Activated CD4-positive, alpha-beta T cell treated with anti-CD3 and anti-CD28 coated beads, Interleukin-2, amount 50 U/mL, for 16 hours (primary cell): ENCODE measurements at regions not wholly inside any gene's neighbourhood (a gene's known extent, or its start where the extent isn't known, plus 50 kb on each side); places are given as distances from the start of the nearest gene placed in this dataset.

Experiments
- DNase-seq: peaks from one replicate; pipeline ENCODE4 v3.0.0-alpha.2; 2020

DNA sequence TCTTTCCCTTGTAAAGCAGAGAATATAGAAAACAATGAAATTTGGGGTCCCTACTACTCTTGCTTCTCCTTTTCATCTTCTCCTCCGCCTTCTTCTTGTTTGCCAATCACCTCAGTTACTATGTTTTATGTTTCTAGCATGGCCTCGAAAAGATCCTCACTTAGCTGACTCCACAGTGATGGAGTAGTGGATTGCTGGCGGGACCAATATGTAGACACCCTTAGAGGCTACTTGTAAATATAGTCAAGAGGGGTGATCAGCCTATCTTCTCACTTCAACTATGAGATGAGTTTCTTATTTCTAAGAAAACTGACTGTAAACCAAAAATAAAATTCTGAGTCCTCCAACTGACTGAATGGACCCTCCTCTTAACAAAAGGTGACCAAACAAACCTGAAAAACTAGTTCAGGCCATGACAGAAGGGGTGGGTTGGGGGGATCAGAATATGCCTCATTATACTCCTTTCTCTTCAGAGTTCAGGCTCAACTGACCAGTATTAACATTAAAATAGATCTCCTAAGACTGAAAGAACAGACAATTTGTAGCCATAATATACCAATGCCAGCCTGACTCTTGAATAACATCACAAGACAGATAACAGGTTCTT lies 829.0 kb downstream of the TLE4 start:
- DNase-seq: no peak

DNA sequence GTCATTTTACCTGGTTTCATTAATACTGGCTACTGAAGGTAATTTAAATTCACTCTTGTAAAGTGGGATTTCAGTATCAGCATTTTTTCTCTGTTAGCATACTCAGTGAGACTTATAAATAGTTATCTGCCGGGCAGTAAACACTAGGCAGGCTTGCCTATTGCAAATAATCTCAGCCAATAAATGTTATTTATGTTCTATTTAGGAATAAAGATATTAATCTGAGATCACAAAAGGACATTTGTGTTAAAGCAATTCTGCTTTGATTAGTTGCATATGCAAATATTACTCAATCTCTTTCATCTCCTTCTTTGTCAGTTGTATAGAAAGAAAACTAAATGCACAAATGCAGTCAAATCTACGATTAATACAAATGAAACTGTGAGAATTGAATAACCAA lies 827.8 kb downstream of the TLE4 start:
- DNase-seq: no peak

DNA sequence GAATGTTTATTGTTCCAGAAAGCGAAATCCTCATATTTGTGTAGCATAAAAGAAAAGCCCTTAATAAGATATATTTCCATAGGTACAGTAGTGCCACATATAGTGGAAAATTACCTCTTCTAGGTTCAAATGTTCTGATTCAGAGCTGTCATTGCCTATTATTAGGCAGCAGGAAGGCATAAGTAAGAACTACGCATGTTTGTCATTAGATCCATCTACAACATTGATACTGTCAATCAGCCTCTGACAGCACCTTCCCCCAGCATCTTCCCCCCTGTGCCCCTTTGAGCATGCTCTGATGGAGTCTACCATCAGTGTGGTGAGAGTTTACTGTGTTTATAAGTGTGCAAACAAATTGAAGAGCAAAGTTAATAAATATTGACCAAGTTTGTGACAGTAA lies 816.1 kb downstream of the TLE4 start:
- no peak for DNase-seq

DNA sequence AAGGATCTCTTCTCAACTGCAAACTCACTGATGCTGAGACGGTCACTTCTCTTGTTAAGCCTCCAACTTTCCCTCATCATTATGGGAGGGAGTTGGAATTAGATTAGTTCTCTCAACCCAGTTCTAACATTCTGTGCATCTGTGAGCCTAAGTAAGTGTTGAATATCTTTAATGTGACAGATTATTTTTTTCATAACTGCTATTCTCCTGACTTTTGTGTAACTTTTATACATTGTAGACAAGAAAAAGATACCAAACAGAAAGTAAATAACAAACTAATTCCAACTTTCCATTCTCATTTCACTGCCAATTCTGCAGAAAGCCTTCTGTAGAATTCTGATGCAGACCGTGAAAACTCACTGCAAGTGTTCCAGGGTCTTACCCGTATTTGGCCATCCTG lies 813.5 kb downstream of the TLE4 start:
- no peak for DNase-seq

DNA sequence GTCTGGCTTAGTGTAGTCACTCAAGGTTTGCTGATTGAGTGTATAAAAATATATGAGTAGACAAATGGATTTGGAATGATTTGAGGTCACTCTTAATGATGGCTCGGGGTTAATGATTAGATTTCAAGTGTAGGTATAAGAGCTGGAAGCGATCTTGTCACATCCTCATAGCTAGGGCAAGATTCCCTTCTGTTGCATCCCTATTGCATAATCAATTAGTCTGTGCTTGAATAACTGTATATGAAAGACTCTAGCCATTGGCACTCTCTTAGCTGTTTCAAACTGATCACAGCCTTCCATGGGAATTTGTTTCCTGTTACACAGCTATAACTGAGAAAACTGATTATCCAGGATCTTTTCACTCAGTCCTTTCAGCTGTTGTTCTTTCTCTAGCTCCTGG lies 811.6 kb downstream of the TLE4 start:
- DNase-seq: no peak

DNA sequence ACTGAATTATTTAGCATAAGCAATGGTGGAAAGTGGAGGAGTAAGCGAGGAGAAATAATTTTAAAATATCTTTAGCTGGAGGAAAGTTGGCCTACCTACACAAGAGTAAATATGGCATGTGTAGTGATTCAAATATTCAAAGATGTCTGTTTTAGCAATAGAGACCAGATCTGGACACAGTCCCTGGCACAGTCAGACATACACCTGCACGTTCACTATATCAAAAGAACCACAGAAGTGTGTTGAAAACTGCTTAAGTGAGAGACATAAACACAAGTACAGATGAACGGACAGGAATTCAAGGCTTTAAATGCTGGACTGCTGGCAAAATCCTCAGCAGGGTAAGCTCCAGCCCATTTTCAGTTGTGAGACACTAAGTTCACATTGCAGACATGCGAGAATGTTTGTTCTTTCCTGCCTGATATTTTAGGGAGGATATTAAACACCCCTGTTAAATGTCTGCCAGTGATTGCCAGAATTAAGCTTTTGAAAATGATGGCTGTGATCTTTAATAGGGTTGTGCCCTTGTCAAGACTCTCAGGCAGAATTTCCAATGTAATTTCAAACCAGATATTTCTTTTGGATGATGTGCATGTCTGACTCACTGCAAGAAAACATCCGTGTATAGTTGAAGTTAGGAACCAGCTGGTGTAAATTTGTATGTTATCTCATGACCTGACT lies 810.6 kb downstream of the TLE4 start:
- DNase-seq: no peak

DNA sequence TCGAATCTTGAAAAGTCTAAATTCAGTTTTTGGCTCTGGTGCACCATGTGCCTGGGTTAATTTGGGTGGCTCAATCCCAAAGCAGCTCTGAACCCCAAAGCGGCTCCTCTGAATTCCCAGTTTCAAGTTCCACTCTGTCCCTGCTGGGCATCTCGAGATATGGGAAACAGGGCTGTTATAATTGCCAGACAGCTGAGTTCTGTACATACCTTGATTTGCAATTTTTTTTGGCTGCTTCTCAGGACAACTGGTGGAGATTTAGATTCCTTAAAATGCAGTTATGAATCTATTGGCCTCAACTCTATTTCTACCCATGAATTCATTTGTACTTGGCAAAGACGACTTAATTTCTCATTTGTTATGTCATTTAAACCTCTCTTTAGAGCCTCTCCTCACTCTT lies 808.5 kb downstream of the TLE4 start:
- DNase-seq: no peak

DNA sequence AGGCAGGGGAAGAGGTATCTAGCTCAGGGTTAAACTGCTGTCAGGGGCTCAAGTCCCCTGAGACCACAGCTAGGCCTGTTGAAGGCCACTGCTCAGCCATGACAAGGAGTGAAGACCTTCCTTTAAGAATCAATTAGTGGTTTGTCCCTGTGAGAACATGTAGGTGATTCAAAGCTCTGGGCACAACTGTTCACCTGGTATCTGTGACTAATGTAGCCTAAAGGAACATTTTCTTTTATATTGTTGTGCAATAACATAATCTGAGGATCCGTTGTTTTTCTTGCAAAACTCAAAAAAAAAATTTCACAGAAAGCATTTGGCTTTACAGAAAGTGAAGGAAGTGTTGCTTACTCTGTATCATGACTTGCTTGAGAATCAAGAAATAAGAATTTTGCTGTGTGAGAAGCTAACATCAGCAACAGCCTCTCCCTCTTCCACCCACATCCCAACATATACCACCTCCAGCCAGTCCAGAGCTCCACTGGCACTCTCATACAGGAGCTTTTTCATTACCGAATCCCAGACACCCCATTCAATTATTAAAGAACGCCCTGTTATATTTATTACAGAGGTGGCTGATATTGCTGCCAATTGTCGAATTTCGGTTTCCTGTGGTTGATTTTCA lies 807.0 kb downstream of the TLE4 start:
- DNase-seq: no peak

DNA sequence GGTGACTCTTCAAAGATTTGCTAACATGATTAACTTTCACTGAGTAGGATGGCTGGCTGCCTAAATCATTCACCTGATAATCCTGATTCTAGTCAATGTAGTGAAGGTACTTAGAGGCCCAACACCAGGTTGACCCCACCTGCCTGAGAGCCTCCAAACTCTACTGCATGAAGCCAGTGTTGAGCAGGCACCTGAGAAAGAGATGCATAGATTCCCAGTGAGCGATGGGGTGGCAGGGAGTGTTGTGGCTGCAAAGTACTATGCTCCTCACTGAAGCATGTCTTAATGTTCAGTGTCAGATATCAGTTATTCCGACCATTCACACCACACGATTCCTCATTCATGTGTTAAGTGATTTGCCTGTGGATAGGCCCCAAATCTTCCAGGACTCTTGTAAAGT lies 804.4 kb downstream of the TLE4 start:
- DNase-seq: no peak

DNA sequence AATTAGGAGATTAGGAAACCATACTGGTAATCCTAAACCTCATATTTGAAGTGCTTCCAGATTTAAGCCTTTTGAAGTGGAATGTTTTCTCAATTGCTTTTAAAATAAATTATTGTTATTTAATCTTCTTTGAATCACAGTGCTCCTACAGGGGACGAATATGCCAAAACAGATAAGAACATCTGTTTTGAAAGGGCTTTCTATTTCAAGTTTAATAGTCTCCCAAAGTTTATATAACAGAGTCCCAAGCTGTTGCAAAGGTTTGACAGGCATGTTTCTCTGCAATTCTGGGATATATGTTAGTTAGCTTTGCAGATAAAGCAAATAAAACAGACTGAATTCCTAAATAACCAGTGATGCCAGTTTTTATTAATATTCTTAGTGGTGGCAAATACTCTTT lies 803.7 kb downstream of the TLE4 start:
- DNase-seq: no peak

DNA sequence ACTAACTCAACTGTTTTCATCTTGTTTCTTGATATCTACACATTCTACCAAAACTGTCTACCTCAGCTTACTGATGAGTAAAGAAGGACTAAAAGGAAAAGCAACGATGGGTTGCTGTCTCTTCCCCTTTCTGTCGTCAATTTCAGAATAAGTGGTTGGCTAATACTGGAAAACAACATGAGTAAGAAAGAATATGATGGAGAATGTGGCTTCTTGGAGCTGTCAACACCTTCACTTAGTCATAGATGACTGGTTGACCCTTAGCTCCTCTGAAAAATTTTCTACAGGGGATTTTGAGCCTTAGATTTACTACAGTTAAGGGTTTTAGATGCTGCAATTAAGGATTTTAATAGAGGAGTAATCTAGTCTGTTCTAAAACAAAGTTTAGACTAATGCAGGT lies 797.9 kb downstream of the TLE4 start:
- no peak for DNase-seq

DNA sequence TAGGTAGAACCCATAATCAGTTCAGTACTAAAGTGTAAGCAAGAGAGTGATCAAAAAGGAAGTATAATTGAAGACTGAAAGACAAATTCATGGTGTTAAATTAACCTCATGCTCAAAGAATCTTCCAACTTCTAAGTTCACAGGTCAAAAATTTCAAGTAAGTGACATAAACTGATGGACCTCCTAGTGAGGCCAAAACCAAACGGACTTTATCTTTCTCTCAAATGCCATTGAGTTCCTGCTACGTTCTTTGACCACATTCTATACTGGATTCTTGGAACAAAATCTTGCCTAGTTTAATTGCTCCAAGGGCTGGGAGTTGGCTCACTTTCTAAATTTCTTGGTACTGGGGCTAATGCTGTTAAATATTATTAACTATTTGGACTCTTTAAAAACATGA lies 794.9 kb downstream of the TLE4 start:
- DNase-seq: no peak

DNA sequence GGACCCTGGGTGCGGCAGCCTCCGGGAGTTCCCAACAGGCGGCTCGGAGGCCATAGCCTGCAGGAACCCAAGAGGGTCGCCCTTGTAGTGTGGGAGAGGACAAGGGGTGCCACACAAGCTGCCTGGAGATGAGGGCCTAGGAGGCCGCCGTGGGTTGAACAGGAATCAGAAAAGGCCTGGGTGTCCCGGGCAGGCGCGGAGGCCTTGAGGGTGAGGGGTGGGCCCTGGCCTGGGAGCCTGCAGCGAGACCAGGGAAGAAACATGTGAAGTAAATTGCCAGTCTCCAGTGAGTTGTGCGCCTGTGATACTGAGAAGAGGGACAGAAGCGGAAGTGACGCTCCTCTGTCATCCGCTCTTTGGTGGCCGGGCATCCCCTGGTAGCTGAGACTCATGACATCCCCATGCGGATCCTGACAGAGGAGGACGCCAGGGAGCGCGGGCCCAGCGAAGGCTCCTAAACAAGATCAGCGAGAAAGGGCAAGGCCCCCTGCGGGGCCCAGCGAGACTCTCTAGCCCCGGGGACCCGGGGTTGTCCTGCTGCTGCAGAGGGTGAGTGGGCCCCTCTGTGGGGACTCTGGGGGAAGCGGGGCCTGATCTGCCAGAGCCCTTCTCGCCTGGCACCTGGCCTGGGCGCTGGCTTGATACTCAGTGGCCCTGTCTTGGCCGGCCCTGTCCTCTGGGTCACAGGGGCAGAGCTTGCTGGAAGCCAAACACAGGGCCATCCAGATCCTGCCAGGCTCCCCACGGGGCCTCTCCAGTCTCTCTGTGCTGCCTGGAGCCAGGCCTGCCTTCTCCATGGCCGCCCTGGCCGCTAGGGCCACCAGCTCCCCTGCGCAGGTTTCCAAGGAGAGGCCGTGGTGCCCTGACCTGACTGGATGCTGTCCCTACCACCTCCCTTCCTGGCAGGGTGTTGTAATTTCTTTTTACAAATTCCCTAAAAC lies 788.4 kb downstream of the TLE4 start:
- DNase-seq: no peak

DNA sequence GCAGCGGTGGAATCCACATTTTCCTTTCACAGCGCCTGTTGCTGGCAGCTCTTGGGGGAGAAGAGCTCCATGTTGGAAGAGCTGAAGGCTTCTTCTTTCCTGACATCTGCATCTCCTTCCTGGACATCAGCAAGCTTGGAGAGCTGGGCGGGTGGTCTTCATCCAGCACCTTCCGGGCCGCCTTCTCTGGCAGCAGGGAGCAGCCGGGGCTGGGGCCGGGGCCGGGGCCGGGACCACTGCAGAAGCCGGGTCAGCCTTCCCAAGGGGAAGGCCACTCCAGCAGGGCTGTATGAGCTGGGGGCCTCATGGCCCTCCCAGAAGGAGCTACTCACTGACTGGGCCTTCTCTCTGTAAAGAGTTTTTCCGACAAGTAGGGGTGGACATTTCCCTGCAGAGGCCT lies 787.5 kb downstream of the TLE4 start:
- no peak for DNase-seq

DNA sequence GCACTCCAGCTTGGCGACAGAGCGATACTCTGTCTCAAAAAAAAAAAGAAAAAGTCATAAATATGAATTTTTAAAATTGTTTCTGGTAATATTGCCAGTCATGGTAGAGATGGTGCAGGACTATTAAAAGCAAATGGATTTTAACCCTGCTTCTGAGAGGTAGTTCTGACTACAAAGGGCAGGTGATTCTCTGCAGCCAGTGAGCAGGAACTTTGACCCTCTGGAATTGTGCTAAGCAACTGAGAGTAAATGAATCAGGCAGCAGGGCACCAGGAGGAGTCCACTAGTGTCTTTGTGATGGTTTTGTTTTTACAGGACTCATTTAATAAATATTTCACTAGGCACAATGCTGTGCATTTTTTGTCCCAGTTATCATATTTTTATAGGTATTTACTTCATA lies 781.2 kb downstream of the TLE4 start:
- DNase-seq: no peak

DNA sequence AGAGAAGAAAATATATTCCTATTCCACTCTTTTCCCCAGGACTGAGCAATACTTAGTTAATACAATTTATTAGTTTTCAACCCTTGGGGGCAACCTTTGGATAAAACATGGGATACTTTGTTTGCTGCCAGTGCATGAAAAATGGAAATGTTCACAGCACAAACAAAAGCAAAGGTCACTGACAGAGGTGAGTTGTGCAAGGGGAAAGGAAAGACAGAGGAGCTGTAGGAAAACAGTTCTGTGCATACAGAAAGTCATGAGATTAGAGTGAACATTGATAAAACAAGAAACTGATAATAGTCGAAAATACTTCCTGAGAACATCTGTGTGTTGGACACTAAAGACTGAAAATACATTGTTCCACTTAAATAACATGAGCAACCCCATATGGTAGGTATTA lies 779.8 kb downstream of the TLE4 start:
- DNase-seq: no peak

DNA sequence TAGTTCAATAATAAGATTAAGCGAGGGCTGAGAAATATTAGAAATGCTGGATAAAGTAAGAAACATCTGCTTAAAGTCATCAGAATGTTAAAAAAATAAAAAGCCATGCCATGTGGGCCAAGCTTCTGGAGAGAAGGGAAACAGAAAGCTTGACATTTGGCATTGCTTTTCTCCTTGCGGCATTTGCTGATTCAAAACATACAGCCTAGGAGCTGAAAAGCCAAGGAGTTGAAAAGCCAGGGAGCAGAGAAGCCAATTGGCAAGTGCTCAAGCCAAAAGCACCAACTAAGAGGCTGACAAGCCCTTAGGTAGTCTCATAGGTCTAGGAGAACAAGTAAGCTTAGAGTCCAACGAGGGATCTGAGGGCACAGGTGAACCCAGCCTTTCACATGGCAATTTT lies 754.3 kb downstream of the TLE4 start:
- no peak for DNase-seq

DNA sequence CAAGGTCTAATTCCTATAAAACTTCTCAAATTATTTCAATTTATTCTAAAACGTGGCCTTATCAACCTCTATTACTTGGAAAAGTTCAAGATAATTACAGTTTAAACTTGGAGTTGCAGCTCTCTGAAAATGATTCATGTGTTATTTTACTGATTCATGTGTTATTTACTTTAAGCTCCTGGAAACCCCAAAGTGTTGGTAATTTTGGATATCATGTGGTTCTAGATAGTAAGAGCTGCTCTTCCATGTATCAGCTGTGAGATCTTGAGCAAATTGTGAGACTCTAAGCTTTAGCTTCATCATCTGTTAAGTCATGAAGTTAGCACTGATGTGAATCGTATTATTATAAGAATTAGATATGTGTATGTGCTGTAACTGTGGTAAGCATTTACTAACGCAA lies 749.2 kb downstream of the TLE4 start:
- no peak for DNase-seq

DNA sequence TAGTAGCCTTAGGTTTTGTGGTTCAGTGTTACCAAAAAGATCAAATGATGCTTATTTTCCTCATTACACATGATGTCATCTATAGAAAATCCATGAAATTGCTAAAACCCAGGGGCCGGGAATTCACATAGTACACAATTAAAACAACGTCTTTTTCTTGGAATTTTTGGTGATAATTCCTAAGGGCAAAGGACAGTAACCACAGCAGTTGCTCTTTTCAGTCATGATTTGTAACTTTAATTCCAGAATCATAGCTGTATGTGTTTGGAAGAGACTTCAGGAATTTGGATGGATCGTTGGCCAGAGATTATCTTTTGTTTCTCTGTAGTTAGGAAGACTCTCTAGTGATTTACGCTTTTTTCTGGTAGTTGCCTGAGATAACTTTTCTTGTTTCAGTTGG lies 748.7 kb downstream of the TLE4 start:
- DNase-seq: no peak

DNA sequence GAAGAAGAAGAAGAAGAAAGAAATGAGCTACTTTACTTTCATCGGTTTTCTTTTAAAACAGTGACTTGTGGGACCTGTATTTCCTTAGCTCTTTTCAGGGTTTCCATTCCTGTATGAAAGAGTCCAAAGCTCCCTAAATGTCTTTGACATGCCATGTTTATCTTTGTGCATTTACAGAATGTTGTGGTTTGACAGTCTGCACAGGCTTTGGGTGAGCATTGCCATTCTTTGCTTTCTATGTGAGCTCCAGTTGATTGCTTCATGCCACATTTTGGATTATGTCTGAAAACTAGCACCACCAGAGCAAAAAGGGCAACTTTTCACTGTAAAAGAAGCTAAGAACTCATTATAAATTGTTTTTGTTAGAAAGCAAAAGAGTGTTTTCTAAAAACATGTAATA lies 733.4 kb downstream of the TLE4 start:
- no peak for DNase-seq

DNA sequence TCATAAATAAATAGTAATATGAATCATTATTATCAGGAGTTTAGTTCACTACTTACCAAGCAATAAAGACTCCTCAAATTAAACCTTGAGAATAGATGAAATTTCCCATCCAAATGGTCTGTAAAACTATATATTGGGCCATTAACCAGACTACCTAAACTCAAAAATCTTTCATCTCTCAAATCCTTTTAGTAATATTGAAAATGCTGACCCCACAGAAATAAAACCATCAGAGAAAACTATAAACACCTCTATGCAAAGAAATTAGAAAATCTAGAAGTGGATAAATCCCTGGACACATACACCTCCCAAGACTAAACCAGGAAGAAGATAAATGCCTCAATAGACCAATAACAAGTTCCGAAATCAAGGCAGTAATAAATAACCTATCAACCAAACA lies 723.2 kb downstream of the TLE4 start:
- no peak for DNase-seq

DNA sequence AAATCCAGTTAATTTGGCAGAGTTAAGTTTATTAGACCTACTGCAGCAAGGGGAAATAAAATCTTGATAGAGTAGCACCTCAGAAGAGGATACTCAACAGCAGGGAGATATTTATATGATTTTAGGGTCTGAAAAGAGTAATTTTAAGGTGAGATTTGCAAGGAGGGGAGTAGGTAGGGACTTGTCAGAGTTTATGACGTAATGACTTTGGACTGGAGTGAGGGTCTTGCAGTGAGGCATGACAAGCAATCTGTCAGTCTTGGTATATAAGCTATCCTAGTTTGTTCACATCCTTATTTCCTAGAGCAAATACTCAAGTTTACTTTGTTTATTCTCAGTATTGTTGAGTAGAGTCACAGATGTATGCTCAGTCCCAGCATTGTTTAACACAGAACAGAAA lies 722.6 kb downstream of the TLE4 start:
- DNase-seq: no peak

DNA sequence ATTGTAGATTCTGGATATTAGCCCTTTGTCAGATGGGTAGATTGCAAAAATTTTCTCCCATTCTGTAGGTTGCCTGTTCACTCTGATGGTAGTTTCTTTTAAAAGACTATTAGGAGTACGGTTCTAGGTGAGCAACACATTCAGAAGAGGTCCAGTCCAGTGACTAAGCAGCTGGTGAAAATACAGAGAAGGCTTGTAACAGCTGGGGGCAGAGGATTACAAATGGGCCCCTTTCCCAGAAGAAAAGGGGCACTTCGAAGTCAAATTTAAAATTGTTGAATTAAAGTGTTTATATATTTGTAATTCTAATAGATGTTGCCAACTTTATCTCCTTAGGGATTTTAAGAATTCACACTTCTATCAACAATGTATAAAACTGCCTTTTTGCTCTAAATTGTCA lies 720.5 kb downstream of the TLE4 start:
- DNase-seq: no peak

DNA sequence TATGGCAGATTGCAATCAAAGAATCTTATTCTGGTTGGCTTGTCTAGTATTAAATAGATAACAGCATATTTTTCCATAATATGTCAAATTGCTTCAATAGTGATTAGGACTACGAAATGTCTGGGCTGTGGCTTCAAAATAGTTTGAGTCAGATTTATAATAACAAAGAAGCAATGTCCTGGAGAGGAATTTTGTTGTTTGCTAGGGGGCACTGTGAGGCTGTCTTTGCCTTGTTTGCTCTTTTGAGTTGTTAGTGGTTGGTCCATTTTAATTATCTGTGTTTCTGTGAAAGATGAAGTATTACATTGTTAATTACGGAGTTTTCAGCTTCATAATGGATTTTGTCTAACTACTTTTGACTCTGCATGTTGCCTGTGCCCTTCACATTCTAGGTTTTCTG lies 713.6 kb downstream of the TLE4 start:
- no peak for DNase-seq
